OCI-LY7 (cell line): ENCODE measurements at regions not wholly inside any gene's neighbourhood (a gene's known extent, or its start where the extent isn't known, plus 50 kb on each side); places are given as distances from the start of the nearest gene placed in this dataset.

Source experiments
- CTCF ChIP-seq: fragments of 200-600 bp; sonication (generic); conservative IDR thresholded peaks from 2 replicates; pipeline ENCODE4 v1.5.1; 2014; ENCODE audit warnings: mild to moderate bottlenecking, antibody characterized with exemption, low read length, moderate library complexity, mixed read lengths
- EZH2phosphoT487 ChIP-seq: fragments of 200-600 bp; sonication (generic); IDR thresholded peaks from 2 replicates; pipeline ENCODE4 v1.6.1; 2018; ENCODE audit warnings: low read depth, borderline replicate concordance, mild to moderate bottlenecking, mixed run types, antibody characterized with exemption, low read length, moderate library complexity, mixed read lengths

GRCh38 chr6:79427721-79428120 lies 109.5 kb downstream of the LCA5 start:
- no peak for TF ChIP-seq CTCF
- no peak for TF ChIP-seq EZH2phosphoT487
